Naive B cell (primary cell): ENCODE measurements at regions not wholly inside any gene's neighbourhood (a gene's known extent, or its start where the extent isn't known, plus 50 kb on each side); places are given as distances from the start of the nearest gene placed in this dataset.

Source experiments
- ATAC-seq, 2 donors: fragments of 150-1000 bp; cut with Tn5 transposase; 2 replicates each; pipeline ENCODE4 v1.10.0; 2021; ENCODE audit warnings: low read depth in 2 of 2, mild to moderate bottlenecking in 2 of 2, moderate library complexity in 2 of 2
- DNase-seq: peaks from one replicate; pipeline ENCODE4 v3.0.0; 2022
- H3K27ac Mint-ChIP-seq, 6 donors: one replicate each; pipeline ENCODE4 v1.8.0; 2020 to 2022; ENCODE audit warnings: mild to moderate bottlenecking in 6 of 6, mixed read lengths in 6 of 6, moderate library complexity in 5 of 6, inconsistent platforms in 2 of 6
- H3K27me3 Mint-ChIP-seq, 3 donors: one replicate each; pipeline ENCODE4 v1.8.0; 2021 to 2022; ENCODE audit warnings: mixed read lengths in 3 of 3, mild to moderate bottlenecking in 1 of 3
- H3K36me3 Mint-ChIP-seq, 2 donors: one replicate each; pipeline ENCODE4 v1.8.0; 2020 to 2022; ENCODE audit warnings: mixed read lengths in 2 of 2, inconsistent platforms in 1 of 2, mild to moderate bottlenecking in 1 of 2
- H3K4me1 Mint-ChIP-seq, 3 donors: one replicate each; pipeline ENCODE4 v1.8.0; 2020 to 2022; ENCODE audit warnings: mixed read lengths in 3 of 3, inconsistent platforms in 1 of 3, mild to moderate bottlenecking in 1 of 3, moderate library complexity in 1 of 3
- H3K4me3 Mint-ChIP-seq, 8 donors: one replicate each; pipeline ENCODE4 v1.8.0; 2020 to 2022; ENCODE audit warnings: mild to moderate bottlenecking in 8 of 8, mixed read lengths in 8 of 8, moderate library complexity in 8 of 8, inconsistent platforms in 2 of 8
- H3K9me3 Mint-ChIP-seq, 7 donors: one replicate each; pipeline ENCODE4 v1.8.0; 2020 to 2022; ENCODE audit warnings: mixed read lengths in 7 of 7, mild to moderate bottlenecking in 5 of 7, inconsistent platforms in 2 of 7, moderate library complexity in 1 of 7

- ATAC-seq: no peak
- Mint-ChIP-seq H3K27me3 (peaks cover 9 to 17% (median 15%) of the 10 kb centered on the region in 3 donors), H3K4me3 (no peak overlapping the region), H3K27ac (no peak overlapping the region), H3K9me3 (peaks cover 4 to 41% (median 22%) of the 10 kb centered on the region in 7 donors), H3K4me1 (no peaks in the 10 kb centered on the region), H3K36me3 (peaks cover 0 to 14% of the 10 kb centered on the region in 2 donors)
- DNase-seq: no peak
Observed at GRCh38 chr2:234643407-234643806, 146.5 kb upstream of the ARL4C start.

- H3K36me3 Mint-ChIP-seq: peaks cover 0 to 14% of the 10 kb centered on the region in 2 donors
- H3K4me3 Mint-ChIP-seq: no peak overlapping the region
- ATAC-seq (no peak), DNase-seq (no peak)
- no peak overlapping the region for H3K27ac Mint-ChIP-seq
- H3K9me3 Mint-ChIP-seq: peaks cover 4 to 59% (median 32%) of the 10 kb centered on the region in 7 donors
- H3K4me1 Mint-ChIP-seq: no peaks in the 10 kb centered on the region
- peaks cover 9 to 17% (median 15%) of the 10 kb centered on the region in 3 donors for H3K27me3 Mint-ChIP-seq
Observed at GRCh38 chr2:234641086-234641485, 144.2 kb upstream of the ARL4C start.

GRCh38 chr2:234640657-234641056, 143.8 kb upstream of the ARL4C start:
- ATAC-seq (no peak), DNase-seq (no peak)
- H3K36me3 Mint-ChIP-seq: peaks cover 0 to 14% of the 10 kb centered on the region in 2 donors
- peaks cover 4 to 63% (median 34%) of the 10 kb centered on the region in 7 donors for H3K9me3 Mint-ChIP-seq
- H3K4me3 Mint-ChIP-seq: no peak overlapping the region
- H3K4me1 Mint-ChIP-seq: no peaks in the 10 kb centered on the region
- peaks cover 9 to 17% (median 15%) of the 10 kb centered on the region in 3 donors for H3K27me3 Mint-ChIP-seq
- H3K27ac Mint-ChIP-seq: no peak overlapping the region

- Mint-ChIP-seq H3K27ac (peak overlapping the region in 1 of 6 donors; percentile 2), H3K27me3 (peaks cover 13 to 17% (median 15%) of the 10 kb centered on the region in 3 donors), H3K9me3 (peaks cover 4 to 55% (median 32%) of the 10 kb centered on the region in 7 donors)
Observed at GRCh38 chr2:234638966-234639365, 142.1 kb upstream of the ARL4C start.

GRCh38 chr2:234635284-234635683, 138.4 kb upstream of the ARL4C start:
- H3K27ac Mint-ChIP-seq: no peak overlapping the region

More at GRCh38 chr2:234638966-234639365, 142.1 kb upstream of the ARL4C start:
- no peaks in the 10 kb centered on the region for H3K4me1 Mint-ChIP-seq
- DNase-seq: no peak
- ATAC-seq: no peak
- peaks cover 0 to 14% of the 10 kb centered on the region in 2 donors for H3K36me3 Mint-ChIP-seq
- H3K4me3 Mint-ChIP-seq: no peak overlapping the region

GRCh38 chr2:234633581-234634230, 136.8 kb upstream of the ARL4C start:
- H3K4me3 Mint-ChIP-seq: no peak overlapping the region
- H3K36me3 Mint-ChIP-seq: no peaks in the 10 kb centered on the region
- H3K4me1 Mint-ChIP-seq: no peaks in the 10 kb centered on the region
- peaks cover 0 to 25% (median 14%) of the 10 kb centered on the region in 7 donors for H3K9me3 Mint-ChIP-seq
- H3K27ac Mint-ChIP-seq: peak overlapping the region in 1 of 6 donors; percentile 13
- peaks cover 0 to 20% (median 5%) of the 10 kb centered on the region in 3 donors for H3K27me3 Mint-ChIP-seq
- no peak for DNase-seq
- no peak for ATAC-seq

More at GRCh38 chr2:234635284-234635683, 138.4 kb upstream of the ARL4C start:
- Mint-ChIP-seq H3K36me3 (no peaks in the 10 kb centered on the region), H3K4me3 (no peak overlapping the region), H3K4me1 (no peaks in the 10 kb centered on the region), H3K27me3 (peaks cover 1 to 10% (median 5%) of the 10 kb centered on the region in 3 donors), H3K9me3 (peaks cover 0 to 25% (median 13%) of the 10 kb centered on the region in 7 donors)
- ATAC-seq (no peak), DNase-seq (no peak)

- H3K9me3 Mint-ChIP-seq: peaks cover 0 to 20% (median 12%) of the 10 kb centered on the region in 7 donors
- peaks cover 0 to 23% (median 5%) of the 10 kb centered on the region in 3 donors for H3K27me3 Mint-ChIP-seq
- no peak overlapping the region for H3K4me3 Mint-ChIP-seq
- H3K4me1 Mint-ChIP-seq: no peaks in the 10 kb centered on the region
- H3K27ac Mint-ChIP-seq: no peak overlapping the region
- ATAC-seq: no peak
- no peaks in the 10 kb centered on the region for H3K36me3 Mint-ChIP-seq
- DNase-seq: no peak
Observed at GRCh38 chr2:234632527-234633391, 135.9 kb upstream of the ARL4C start.

- Mint-ChIP-seq H3K27me3 (peaks cover 0 to 23% (median 5%) of the 10 kb centered on the region in 3 donors), H3K9me3 (peaks cover 0 to 11% (median 8%) of the 10 kb centered on the region in 7 donors), H3K27ac (no peak overlapping the region), H3K4me1 (no peaks in the 10 kb centered on the region), H3K4me3 (no peak overlapping the region), H3K36me3 (no peaks in the 10 kb centered on the region)
- ATAC-seq: no peak
- DNase-seq: no peak
Observed at GRCh38 chr2:234631646-234632514, 135.0 kb upstream of the ARL4C start.

- no peaks in the 10 kb centered on the region for H3K36me3 Mint-ChIP-seq
- ATAC-seq: no peak
- no peak for DNase-seq
- H3K4me3 Mint-ChIP-seq: no peak overlapping the region
- H3K27ac Mint-ChIP-seq: no peak overlapping the region
- H3K27me3 Mint-ChIP-seq: peaks cover 0 to 23% (median 5%) of the 10 kb centered on the region in 3 donors
- no peaks in the 10 kb centered on the region for H3K4me1 Mint-ChIP-seq
- peaks cover 0 to 3% (median 2%) of the 10 kb centered on the region in 7 donors for H3K9me3 Mint-ChIP-seq
Observed at GRCh38 chr2:234630801-234631261, 133.9 kb upstream of the ARL4C start.

- Mint-ChIP-seq H3K27me3 (peaks cover 0 to 23% (median 2%) of the 10 kb centered on the region in 3 donors), H3K4me3 (no peak overlapping the region)
- no peak for ATAC-seq
Observed at GRCh38 chr2:234629596-234629995, 132.7 kb upstream of the ARL4C start.

GRCh38 chr2:234628953-234629352, 132.1 kb upstream of the ARL4C start:
- ATAC-seq: no peak
- H3K36me3 Mint-ChIP-seq: no peaks in the 10 kb centered on the region

More at GRCh38 chr2:234629596-234629995, 132.7 kb upstream of the ARL4C start:
- Mint-ChIP-seq H3K9me3 (peaks cover 0 to 2% (median 0%) of the 10 kb centered on the region in 7 donors), H3K27ac (no peak overlapping the region), H3K4me1 (no peaks in the 10 kb centered on the region), H3K36me3 (no peaks in the 10 kb centered on the region)
- no peak for DNase-seq

GRCh38 chr2:234627308-234627707, 130.4 kb upstream of the ARL4C start:
- ATAC-seq: no peak
- H3K27ac Mint-ChIP-seq: no peak overlapping the region
- H3K4me1 Mint-ChIP-seq: peaks cover 0 to 8% (median 0%) of the 10 kb centered on the region in 3 donors
- DNase-seq: no peak
- peaks cover 0 to 2% (median 0%) of the 10 kb centered on the region in 7 donors for H3K9me3 Mint-ChIP-seq
- no peaks in the 10 kb centered on the region for H3K36me3 Mint-ChIP-seq
- no peak overlapping the region for H3K4me3 Mint-ChIP-seq
- peaks cover 0 to 23% (median 0%) of the 10 kb centered on the region in 3 donors for H3K27me3 Mint-ChIP-seq

More at GRCh38 chr2:234628953-234629352, 132.1 kb upstream of the ARL4C start:
- H3K27ac Mint-ChIP-seq: no peak overlapping the region
- H3K27me3 Mint-ChIP-seq: peaks cover 0 to 23% (median 0%) of the 10 kb centered on the region in 3 donors
- no peak overlapping the region for H3K4me3 Mint-ChIP-seq
- DNase-seq: no peak
- peaks cover 0 to 4% (median 0%) of the 10 kb centered on the region in 3 donors for H3K4me1 Mint-ChIP-seq
- peaks cover 0 to 2% (median 0%) of the 10 kb centered on the region in 7 donors for H3K9me3 Mint-ChIP-seq
